HepG2 (cell line): ENCODE measurements at regions not wholly inside any gene's neighbourhood (a gene's known extent, or its start where the extent isn't known, plus 50 kb on each side); places are given as distances from the start of the nearest gene placed in this dataset.

Experiments
- ATAC-seq: fragments of 200-7000 bp; cut with Tn5 transposase; 3 replicates; pipeline ENCODE4 v1.9.1; 2020; ENCODE audit warnings: mild to moderate bottlenecking, moderate library complexity
- BruUV-seq: library from RNA; stranded (reverse); fragments of 400-500 nt; replicated peaks from 2 replicates; lab custom pipeline; 2021; lab: Mats Ljungman, UMichigan
- CTCF ChIA-PET: fragments of 300-600 bp; formaldehyde crosslinking; extraction: SDS; loops from one replicate; lab custom pipeline; 2021; ENCODE audit warnings: low total read pairs, inconsistent platforms, low intra/inter-chr PET ratio; lab: Yijun Ruan, JAX
- POLR2A ChIA-PET: fragments of 350-600 bp; sonication (Branson Sonifier 250); formaldehyde crosslinking; loops from one replicate; lab custom pipeline; 2020; ENCODE audit warnings: antibody characterized with exemption, inconsistent platforms; lab: Yijun Ruan, JAX
- DNase-seq: peaks from one replicate; pipeline ENCODE4 v3.0.0-alpha.2; 2015; ENCODE audit warnings: low spot score
- FAIRE-seq: peaks from 3 replicates; lab custom pipeline; 2011; peaks lifted over from hg19 to GRCh38; lab: Jason Lieb, UNC
- H2AFZ ChIP-seq: one replicate; pipeline ENCODE4 v1.6.1; 2011; ENCODE audit warnings: low read length, inconsistent platforms
- H3K27ac ChIP-seq: fragments of 300-600 bp; 3 replicates; pipeline ENCODE4 v1.8.0; 2011; ENCODE audit warnings: mixed run types, mild to moderate bottlenecking, mixed read lengths, low read length, inconsistent platforms; ENCODE audit not compliant: insufficient read depth; ENCODE audit errors: extremely low read length
- H3K27me3 ChIP-seq, 2 experiments: fragments of 200-600 bp in 1 of 2; 2 replicates in 1 of 2; 3 replicates in 1 of 2; pipeline versions ENCODE4 v1.6.0 to v1.8.0; 2011; ENCODE audit warnings: low read length in 2 of 2, mild to moderate bottlenecking in 2 of 2, moderate library complexity in 2 of 2, inconsistent platforms in 1 of 2; ENCODE audit not compliant: insufficient read depth in 2 of 2, control insufficient read depth in 1 of 2
- H3K36me3 ChIP-seq, 2 experiments: fragments of 200-600 bp in 1 of 2; replicated peaks in 1 of 2; 2 replicates in 1 of 2; 3 replicates in 1 of 2; pipeline versions ENCODE4 v1.5.1 to v1.8.0; 2011; ENCODE audit warnings: low read length in 2 of 2, inconsistent platforms in 1 of 2; ENCODE audit not compliant: insufficient read depth in 2 of 2, control insufficient read depth in 1 of 2
- H3K4me1 ChIP-seq: 2 replicates; pipeline ENCODE4 v1.5.1; 2012; ENCODE audit warnings: low read length, inconsistent platforms; ENCODE audit not compliant: insufficient read depth
- H3K4me2 ChIP-seq: 2 replicates; pipeline ENCODE4 v1.6.0; 2011; ENCODE audit warnings: low read depth, low read length, inconsistent platforms
- H3K4me3 ChIP-seq, 3 experiments: fragments of 200-600 bp in 1 of 3; sonication (generic), shearing (Covaris generic) in 1 of 3; replicated peaks in 1 of 3; 2 replicates each; pipeline ENCODE4 v1.5.1; 2011 to 2016; ENCODE audit warnings: low read length in 3 of 3, inconsistent platforms in 2 of 3, low read depth in 2 of 3, mild to moderate bottlenecking in 2 of 3, control low read depth in 1 of 3, mixed read lengths in 1 of 3; ENCODE audit not compliant: insufficient read depth in 1 of 3
- H3K79me2 ChIP-seq: one replicate; pipeline ENCODE4 v1.6.1; 2011; ENCODE audit warnings: low read length, inconsistent platforms; ENCODE audit not compliant: insufficient read depth
- H3K9ac ChIP-seq: 2 replicates; pipeline ENCODE4 v1.6.0; 2011; ENCODE audit warnings: mild to moderate bottlenecking, low read depth, low read length, inconsistent platforms; ENCODE audit not compliant: insufficient read depth
- H3K9me3 ChIP-seq: 2 replicates; pipeline ENCODE4 v1.5.1; 2012; ENCODE audit warnings: mild to moderate bottlenecking, low read length
- H4K20me1 ChIP-seq: 2 replicates; pipeline ENCODE4 v1.6.0; 2011; ENCODE audit warnings: inconsistent platforms, mild to moderate bottlenecking, low read length, moderate library complexity; ENCODE audit not compliant: insufficient read depth
- AGO2 ChIP-seq: fragments of 200-400 bp; formaldehyde crosslinking; optimal IDR thresholded peaks from 2 replicates; pipeline ENCODE3; 2017; ENCODE audit warnings: mild to moderate bottlenecking, low read depth, low read length, moderate library complexity
- DDIT3 ChIP-seq: sonication (generic); formaldehyde crosslinking; IDR thresholded peaks from 2 replicates; pipeline ENCODE4 v1.4.0; 2020; ENCODE audit warnings: mild to moderate bottlenecking, missing genetic modification reagents
- ELF1 ChIP-seq: sonication (generic); formaldehyde crosslinking; IDR thresholded peaks from 2 replicates; pipeline ENCODE4 v1.4.0; 2020; ENCODE audit warnings: missing genetic modification reagents
- JUND ChIP-seq: sonication (generic); formaldehyde crosslinking; IDR thresholded peaks from 2 replicates; pipeline ENCODE4 v1.8.0; 2022; ENCODE audit warnings: mild to moderate bottlenecking, missing genetic modification reagents
- KAT8 ChIP-seq: IDR thresholded peaks from 2 replicates; pipeline ENCODE4 v1.6.1; 2016; ENCODE audit warnings: missing genetic modification reagents, missing compliant biosample characterization
- KDM2A ChIP-seq: sonication (generic); formaldehyde crosslinking; IDR thresholded peaks from 2 replicates; pipeline ENCODE4 v1.4.0; 2020; ENCODE audit warnings: low read depth, missing genetic modification reagents, borderline replicate concordance
- NFYC ChIP-seq: IDR thresholded peaks from 2 replicates; pipeline ENCODE4 v1.6.1; 2016; ENCODE audit warnings: missing genetic modification reagents, missing compliant biosample characterization
- SNAI1 ChIP-seq: sonication (generic); formaldehyde crosslinking; IDR thresholded peaks from 2 replicates; pipeline ENCODE4 v1.5.0; 2020; ENCODE audit warnings: mild to moderate bottlenecking, missing genetic modification reagents, borderline replicate concordance
- SP4 ChIP-seq: sonication (generic); formaldehyde crosslinking; IDR thresholded peaks from 2 replicates; pipeline ENCODE4 v1.8.1; 2023; ENCODE audit warnings: mild to moderate bottlenecking, missing genetic modification reagents
- SRSF1 ChIP-seq: fragments of 200-400 bp; formaldehyde crosslinking; optimal IDR thresholded peaks from 2 replicates; pipeline ENCODE3; 2017; ENCODE audit warnings: mild to moderate bottlenecking, low read depth, low read length, moderate library complexity
- ZBTB20 ChIP-seq: sonication (generic); formaldehyde crosslinking; IDR thresholded peaks from 2 replicates; pipeline ENCODE4 v1.8.1; 2023; ENCODE audit warnings: missing genetic modification reagents, low read depth, mild to moderate bottlenecking, borderline replicate concordance
- ZNF124 ChIP-seq: sonication (generic); formaldehyde crosslinking; IDR thresholded peaks from 2 replicates; pipeline ENCODE4 v1.4.0; 2020; ENCODE audit warnings: missing genetic modification reagents
- ZNF160 ChIP-seq: sonication (generic); formaldehyde crosslinking; IDR thresholded peaks from 2 replicates; pipeline ENCODE4 v1.8.0; 2022; ENCODE audit warnings: mild to moderate bottlenecking, inconsistent platforms, missing genetic modification reagents
- ZNF30 ChIP-seq: sonication (generic); formaldehyde crosslinking; IDR thresholded peaks from 2 replicates; pipeline ENCODE4 v1.5.0; 2020; ENCODE audit warnings: mild to moderate bottlenecking, missing genetic modification reagents
- ZNF75D ChIP-seq: sonication (generic); formaldehyde crosslinking; IDR thresholded peaks from 2 replicates; pipeline ENCODE4 v1.8.1; 2023; ENCODE audit warnings: missing genetic modification reagents, mild to moderate bottlenecking, borderline replicate concordance
- ZSCAN20 ChIP-seq: sonication (generic); formaldehyde crosslinking; IDR thresholded peaks from 2 replicates; pipeline ENCODE4 v1.4.0; 2020; ENCODE audit warnings: missing genetic modification reagents, mild to moderate bottlenecking, borderline replicate concordance
- WGBS: methylation state at CpG from one replicate; pipeline ENCODE4 v1.1.6; 2017; ENCODE audit warnings: low lambda C conversion rate; 5-methylcytosine and 5-hydroxymethylcytosine counted together
- in situ Hi-C: cut with HindIII; loops from 2 replicates; pipeline ENCODE4 v1.10.0; 2017; ENCODE audit warnings: low pct_unique_long_range_greater_than_20kb; ENCODE audit not compliant: extremely low pct_ligation_motif_present
- intact Hi-C: fragments of 100-400 bp; cut with micrococcal nuclease; formaldehyde crosslinking; loops from one replicate; pipeline ENCODE4 v1.10.0; 2022; ENCODE audit not compliant: unreplicated experiment

DNA sequence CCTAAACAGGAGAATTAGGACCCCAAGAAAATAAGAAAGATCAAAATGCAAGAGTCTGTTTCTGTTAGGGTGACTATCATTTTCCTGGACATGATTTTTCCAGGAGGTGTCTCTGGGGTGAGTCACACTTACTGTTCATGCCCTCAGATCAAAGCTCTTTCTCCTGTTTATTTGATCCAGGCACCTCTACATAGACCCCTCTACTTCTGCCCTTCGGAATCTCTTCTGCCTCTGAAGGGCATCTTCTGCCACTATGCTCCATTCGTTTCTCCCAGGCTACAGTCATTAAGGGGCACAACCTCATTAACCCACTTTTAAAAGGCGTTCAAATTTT is 1328.0 kb downstream of the GATA3 start (continued):
- TF ChIP-seq DDIT3 (CRISPR knock-in tag): no peak
- TF ChIP-seq ZNF30: no peak
- TF ChIP-seq ZBTB20 (CRISPR knock-in tag): no peak
- no peak for TF ChIP-seq ZNF160 (CRISPR knock-in tag)
- no peak for TF ChIP-seq NFYC (CRISPR knock-in tag)
- TF ChIP-seq SNAI1 (CRISPR knock-in tag): no peak

DNA sequence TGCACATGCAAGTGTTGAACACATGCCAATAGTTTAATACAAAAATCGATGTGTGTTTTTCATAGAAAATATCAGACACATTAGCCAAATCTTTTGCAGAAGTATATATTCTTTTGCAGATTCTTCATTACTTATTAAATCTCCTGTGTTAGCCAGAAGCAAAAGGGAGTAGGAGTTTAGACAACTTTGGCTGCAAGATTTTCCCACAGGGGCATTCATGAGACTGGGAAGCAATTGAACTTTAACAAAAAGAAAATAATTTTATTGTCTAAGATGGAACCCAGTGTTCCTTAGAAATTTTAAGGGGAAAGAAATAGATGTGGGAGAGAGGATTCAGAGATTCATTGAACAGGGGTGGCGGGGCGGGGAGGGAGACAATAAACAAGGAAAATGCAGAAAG is 1336.0 kb downstream of the GATA3 start:
- no peaks in the 10 kb centered on the region for H4K20me1 ChIP-seq
- no peaks in the 10 kb centered on the region for H3K36me3 ChIP-seq
- H2AFZ ChIP-seq: no peak overlapping the region
- no peaks in the 10 kb centered on the region for H3K27me3 ChIP-seq
- TF ChIP-seq JUND (CRISPR knock-in tag): no peak
- no peak for TF ChIP-seq KAT8 (CRISPR knock-in tag)
- no peak for TF ChIP-seq ELF1 (CRISPR knock-in tag)
- no peak for TF ChIP-seq SRSF1
- TF ChIP-seq ZNF124 (CRISPR knock-in tag): no peak
- no peak for TF ChIP-seq ZSCAN20 (CRISPR knock-in tag)
- TF ChIP-seq SP4 (CRISPR knock-in tag): no peak
- TF ChIP-seq AGO2: no peak
- TF ChIP-seq ZNF75D (CRISPR knock-in tag): no peak
- TF ChIP-seq KDM2A (CRISPR knock-in tag): no peak
- WGBS: 5% methylated on average over 3 of the region's 3 CpGs
- FAIRE-seq (no peak), ATAC-seq (no peak), DNase-seq (no peak)
- ChIA-PET POLR2A (no interaction called here), CTCF (no interaction called here)
- in situ Hi-C loops: no loop called here
- H3K27ac ChIP-seq: no peak overlapping the region
- intact Hi-C loops: no loop called here
- no peaks in the 10 kb centered on the region for H3K4me1 ChIP-seq
- H3K4me2 ChIP-seq: no peak overlapping the region
- no peak overlapping the region for H3K9ac ChIP-seq
- no peak overlapping the region for H3K4me3 ChIP-seq
- H3K79me2 ChIP-seq: no peaks in the 10 kb centered on the region
- BruUV-seq: no TSS peak
- H3K9me3 ChIP-seq: peaks cover 58% of the 10 kb centered on the region
